H9 (cell line): ENCODE measurements at regions not wholly inside any gene's neighbourhood (a gene's known extent, or its start where the extent isn't known, plus 50 kb on each side); places are given as distances from the start of the nearest gene placed in this dataset.

Source experiments
- DNase-seq: peaks from one replicate; pipeline ENCODE4 v3.0.0-alpha.2; 2017
- H2AFZ ChIP-seq: one replicate; pipeline ENCODE4 v1.6.1; 2013; ENCODE audit warnings: mild to moderate bottlenecking, low read length, control low read depth, moderate library complexity
- H2AK5ac ChIP-seq: 2 replicates; pipeline ENCODE4 v1.6.1; 2013; ENCODE audit warnings: low read length, control low read depth, mixed read lengths; ENCODE audit not compliant: insufficient read length
- H2BK120ac ChIP-seq: one replicate; pipeline ENCODE4 v1.6.1; 2013; ENCODE audit warnings: low read depth, mild to moderate bottlenecking, low read length, control low read depth, inconsistent platforms; ENCODE audit not compliant: poor library complexity, severe bottlenecking
- H2BK12ac ChIP-seq: 2 replicates; pipeline ENCODE4 v1.6.1; 2013; ENCODE audit warnings: low read length, control low read depth, mixed read lengths, low read depth; ENCODE audit not compliant: insufficient read length
- H2BK15ac ChIP-seq: 2 replicates; pipeline ENCODE4 v1.6.1; 2013; ENCODE audit warnings: low read depth, low read length, control low read depth
- H2BK20ac ChIP-seq: one replicate; pipeline ENCODE4 v1.6.1; 2013; ENCODE audit warnings: low read depth, mild to moderate bottlenecking, low read length, control low read depth, inconsistent platforms; ENCODE audit not compliant: poor library complexity, severe bottlenecking
- H2BK5ac ChIP-seq: 2 replicates; pipeline ENCODE4 v1.6.1; 2013; ENCODE audit warnings: low read length, control low read depth, mixed read lengths; ENCODE audit not compliant: insufficient read length
- H3K14ac ChIP-seq: 2 replicates; pipeline ENCODE4 v1.6.1; 2013; ENCODE audit warnings: low read length, control low read depth; ENCODE audit not compliant: insufficient read depth
- H3K18ac ChIP-seq: 2 replicates; pipeline ENCODE4 v1.6.1; 2013; ENCODE audit warnings: low read depth, mild to moderate bottlenecking, mixed read lengths, low read length, control low read depth; ENCODE audit not compliant: insufficient read length
- H3K23ac ChIP-seq: 2 replicates; pipeline ENCODE4 v1.6.1; 2013; ENCODE audit warnings: low read length, control low read depth, mixed read lengths, low read depth; ENCODE audit not compliant: insufficient read length
- H3K23me2 ChIP-seq: 2 replicates; pipeline ENCODE4 v1.6.1; 2013; ENCODE audit warnings: low read depth, mild to moderate bottlenecking, mixed read lengths, low read length, control low read depth; ENCODE audit not compliant: insufficient read length, poor library complexity, severe bottlenecking
- H3K27ac ChIP-seq: 2 replicates; pipeline ENCODE4 v1.5.1; 2013; ENCODE audit warnings: low read length, control low read depth, mixed read lengths, low read depth; ENCODE audit not compliant: insufficient read length
- H3K27me3 ChIP-seq: 2 replicates; pipeline ENCODE4 v1.6.1; 2013; ENCODE audit warnings: low read length, control low read depth, inconsistent platforms; ENCODE audit not compliant: insufficient read depth
- H3K4ac ChIP-seq: 2 replicates; pipeline ENCODE4 v1.6.1; 2013; ENCODE audit warnings: low read depth, mild to moderate bottlenecking, control low read depth, inconsistent platforms, low read length, moderate library complexity
- H3K4me1 ChIP-seq: 2 replicates; pipeline ENCODE4 v1.6.1; 2013; ENCODE audit warnings: low read length, control low read depth, inconsistent platforms; ENCODE audit not compliant: insufficient read depth
- H3K4me2 ChIP-seq: 2 replicates; pipeline ENCODE4 v1.6.1; 2013; ENCODE audit warnings: low read length, control low read depth, mixed read lengths; ENCODE audit not compliant: insufficient read length, insufficient read depth
- H3K56ac ChIP-seq: 2 replicates; pipeline ENCODE4 v1.6.1; 2013; ENCODE audit warnings: low read depth, mild to moderate bottlenecking, mixed read lengths, low read length, control low read depth; ENCODE audit not compliant: insufficient read length
- H3K79me1 ChIP-seq: 2 replicates; pipeline ENCODE4 v1.6.1; 2013; ENCODE audit warnings: low read depth, mild to moderate bottlenecking, moderate library complexity, low read length, control low read depth, inconsistent platforms; ENCODE audit not compliant: insufficient read depth, poor library complexity, severe bottlenecking
- H3K79me2 ChIP-seq: 2 replicates; pipeline ENCODE4 v1.6.1; 2013; ENCODE audit warnings: low read length, control low read depth, inconsistent platforms; ENCODE audit not compliant: insufficient read depth
- H3K9ac ChIP-seq: 2 replicates; pipeline ENCODE4 v1.6.1; 2013; ENCODE audit warnings: low read length, control low read depth, mixed read lengths; ENCODE audit not compliant: insufficient read length; ENCODE audit errors: extremely low read depth
- H3K9me3 ChIP-seq: one replicate; pipeline ENCODE4 v1.6.1; 2013; ENCODE audit warnings: low read depth, low read length, inconsistent platforms; ENCODE audit not compliant: control insufficient read depth
- H3T11ph ChIP-seq: one replicate; pipeline ENCODE4 v1.6.1; 2013; ENCODE audit warnings: mild to moderate bottlenecking, low read length, control low read depth, inconsistent platforms
- H4K20me1 ChIP-seq: one replicate; pipeline ENCODE4 v1.6.1; 2013; ENCODE audit not compliant: control insufficient read depth, insufficient read length, insufficient read depth
- H4K5ac ChIP-seq: 2 replicates; pipeline ENCODE4 v1.6.1; 2013; ENCODE audit warnings: low read depth, mild to moderate bottlenecking, mixed read lengths, low read length, control low read depth; ENCODE audit not compliant: insufficient read length
- H4K8ac ChIP-seq: replicated peaks from 2 replicates; pipeline ENCODE4 v1.6.1; 2013; ENCODE audit warnings: low read length, control low read depth, mixed read lengths, low read depth; ENCODE audit not compliant: insufficient read length
- H4K91ac ChIP-seq: 2 replicates; pipeline ENCODE4 v1.6.1; 2013; ENCODE audit warnings: low read depth, mild to moderate bottlenecking, moderate library complexity, mixed read lengths, low read length, control low read depth; ENCODE audit not compliant: insufficient read length
- H3K27ac Mint-ChIP-seq, 3 experiments: 2 replicates in 2 of 3; 3 replicates in 1 of 3; pipeline ENCODE4 v1.8.0; 2020 to 2021; ENCODE audit warnings: mixed read lengths in 3 of 3, mild to moderate bottlenecking in 1 of 3, moderate library complexity in 1 of 3
- H3K27me3 Mint-ChIP-seq: 2 replicates; pipeline ENCODE4 v1.8.0; 2021; ENCODE audit warnings: low read depth, mild to moderate bottlenecking, moderate library complexity, mixed read lengths
- H3K36me3 Mint-ChIP-seq, 3 experiments: 2 replicates in 2 of 3; 3 replicates in 1 of 3; pipeline ENCODE4 v1.8.0; 2020 to 2021; ENCODE audit warnings: low read depth in 3 of 3, mixed read lengths in 3 of 3; ENCODE audit not compliant: insufficient read depth in 1 of 3
- H3K4me1 Mint-ChIP-seq, 2 experiments: 2 replicates each; pipeline ENCODE4 v1.8.0; 2020; ENCODE audit warnings: mixed read lengths in 2 of 2
- H3K4me3 Mint-ChIP-seq, 2 experiments: 2 replicates in 1 of 2; 3 replicates in 1 of 2; pipeline ENCODE4 v1.8.0; 2020 to 2021; ENCODE audit warnings: mild to moderate bottlenecking in 2 of 2, mixed read lengths in 2 of 2, moderate library complexity in 1 of 2
- H3K9me3 Mint-ChIP-seq, 2 experiments: 2 replicates in 1 of 2; 3 replicates in 1 of 2; pipeline ENCODE4 v1.8.0; 2020; ENCODE audit warnings: mild to moderate bottlenecking in 2 of 2, mixed read lengths in 2 of 2, moderate library complexity in 1 of 2
- WGBS: extraction: QIAGEN DNeasy Blood & Tissue Kit; methylation state at CpG from one replicate; pipeline ENCODE4 v1.1.7; 2013; ENCODE audit warnings: missing lambda C conversion rate, low lambda C conversion rate, mixed read lengths; ENCODE audit not compliant: insufficient read length; ENCODE audit errors: extremely low coverage; 5-methylcytosine and 5-hydroxymethylcytosine counted together
- TF ChIP-seq, protein P1 (sequence below): fragments of 200-600 bp; sonication (generic); conservative IDR thresholded peaks from 3 replicates; pipeline ENCODE4 v1.8.0; 2021; ENCODE audit warnings: antibody characterized with exemption, mild to moderate bottlenecking

DNA sequence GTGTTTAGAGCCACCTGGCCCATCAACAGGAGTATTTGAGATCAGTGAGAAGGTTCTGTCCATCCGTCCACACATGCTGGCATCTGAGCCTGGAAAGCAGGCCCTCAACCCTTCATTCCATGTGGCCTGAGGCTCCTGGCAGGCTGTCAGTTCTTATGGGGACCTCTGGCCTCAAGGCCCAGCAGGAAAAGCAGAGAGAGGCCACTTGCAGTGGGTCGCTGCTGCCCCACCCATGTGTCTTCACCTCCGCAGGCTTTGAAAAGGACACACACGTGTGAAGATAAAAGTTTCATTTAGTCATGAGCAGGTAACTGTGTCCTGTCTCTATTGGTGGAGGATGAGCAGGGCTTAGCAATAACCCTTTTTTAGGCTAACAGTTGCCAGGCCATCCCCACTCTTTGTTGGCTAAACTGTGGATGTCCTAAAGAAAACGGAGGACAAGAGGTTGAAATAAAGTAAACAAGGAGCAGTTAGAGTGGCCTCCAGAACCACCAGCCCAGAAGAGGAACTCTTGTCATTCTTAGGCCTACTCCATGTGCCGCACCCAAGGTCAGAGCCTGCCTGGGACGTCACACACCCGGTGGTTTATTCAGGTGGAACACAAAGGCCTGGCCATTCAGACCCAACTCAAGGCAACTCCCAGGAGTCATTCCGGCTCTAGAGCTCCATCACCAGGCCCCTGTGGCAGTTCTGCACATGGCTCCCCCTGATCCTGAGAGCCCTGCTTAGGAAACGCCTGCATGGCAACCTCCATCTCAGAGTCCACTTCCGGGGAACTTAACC, 143.4 kb upstream of the CST7 start:
- Histone ChIP-seq H3T11ph (no peak overlapping the region), H2BK12ac (no peak overlapping the region), H3K14ac (no peak overlapping the region), H4K91ac (no peak overlapping the region), H3K79me2 (no peaks in the 10 kb centered on the region), H3K79me1 (no peaks in the 10 kb centered on the region), H3K18ac (no peak overlapping the region), H3K23me2 (no peaks in the 10 kb centered on the region), H4K8ac (no peak overlapping the region), H2AFZ (no peak overlapping the region), H3K23ac (no peak overlapping the region), H3K9ac (no peak overlapping the region), H3K4ac (no peak overlapping the region), H4K5ac (no peak overlapping the region), H3K4me2 (no peak overlapping the region), H3K27ac (no peak overlapping the region), H2BK5ac (no peak overlapping the region), H2AK5ac (no peak overlapping the region), H3K27me3 (no peaks in the 10 kb centered on the region), H3K56ac (no peak overlapping the region), H3K9me3 (no peaks in the 10 kb centered on the region), H4K20me1 (no peaks in the 10 kb centered on the region), H2BK15ac (no peak overlapping the region), H2BK20ac (no peak overlapping the region), H2BK120ac (no peak overlapping the region), H3K4me1 (no peaks in the 10 kb centered on the region)
- no peaks in the 10 kb centered on the region for H3K9me3 Mint-ChIP-seq
- H3K27ac Mint-ChIP-seq, result peak overlapping the region in 1 of 3 experiments; percentile 34; a peak in 1 of 7 replicates
- H3K27me3 Mint-ChIP-seq, result no peaks in the 10 kb centered on the region
- H3K4me1 Mint-ChIP-seq, result no peaks in the 10 kb centered on the region
- no CpG with 5 or more reads among the region's 11 CpGs for WGBS
- no peaks in the 10 kb centered on the region; a peak in 1 of 7 replicates for H3K36me3 Mint-ChIP-seq
- H3K4me3 Mint-ChIP-seq, result no peak overlapping the region
- no peak for DNase-seq
- TF ChIP-seq, protein P1, sequence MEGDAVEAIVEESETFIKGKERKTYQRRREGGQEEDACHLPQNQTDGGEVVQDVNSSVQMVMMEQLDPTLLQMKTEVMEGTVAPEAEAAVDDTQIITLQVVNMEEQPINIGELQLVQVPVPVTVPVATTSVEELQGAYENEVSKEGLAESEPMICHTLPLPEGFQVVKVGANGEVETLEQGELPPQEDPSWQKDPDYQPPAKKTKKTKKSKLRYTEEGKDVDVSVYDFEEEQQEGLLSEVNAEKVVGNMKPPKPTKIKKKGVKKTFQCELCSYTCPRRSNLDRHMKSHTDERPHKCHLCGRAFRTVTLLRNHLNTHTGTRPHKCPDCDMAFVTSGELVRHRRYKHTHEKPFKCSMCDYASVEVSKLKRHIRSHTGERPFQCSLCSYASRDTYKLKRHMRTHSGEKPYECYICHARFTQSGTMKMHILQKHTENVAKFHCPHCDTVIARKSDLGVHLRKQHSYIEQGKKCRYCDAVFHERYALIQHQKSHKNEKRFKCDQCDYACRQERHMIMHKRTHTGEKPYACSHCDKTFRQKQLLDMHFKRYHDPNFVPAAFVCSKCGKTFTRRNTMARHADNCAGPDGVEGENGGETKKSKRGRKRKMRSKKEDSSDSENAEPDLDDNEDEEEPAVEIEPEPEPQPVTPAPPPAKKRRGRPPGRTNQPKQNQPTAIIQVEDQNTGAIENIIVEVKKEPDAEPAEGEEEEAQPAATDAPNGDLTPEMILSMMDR, result no peak
